GM18873 (cell line): ENCODE measurements at regions not wholly inside any gene's neighbourhood (a gene's known extent, or its start where the extent isn't known, plus 50 kb on each side); places are given as distances from the start of the nearest gene placed in this dataset.
A peak's percentile ranks its signal among the peaks of the same experiment; 100 is the strongest.

ENCODE experiments used
- ATAC-seq: cut with Tn5 transposase; IDR thresholded peaks from one replicate; pipeline ENCODE4 v1.9.1; 2021; ENCODE audit warnings: mild to moderate bottlenecking, moderate library complexity, moderate number of reproducible peaks; ENCODE audit not compliant: unreplicated experiment, low FRiP score

DNA sequence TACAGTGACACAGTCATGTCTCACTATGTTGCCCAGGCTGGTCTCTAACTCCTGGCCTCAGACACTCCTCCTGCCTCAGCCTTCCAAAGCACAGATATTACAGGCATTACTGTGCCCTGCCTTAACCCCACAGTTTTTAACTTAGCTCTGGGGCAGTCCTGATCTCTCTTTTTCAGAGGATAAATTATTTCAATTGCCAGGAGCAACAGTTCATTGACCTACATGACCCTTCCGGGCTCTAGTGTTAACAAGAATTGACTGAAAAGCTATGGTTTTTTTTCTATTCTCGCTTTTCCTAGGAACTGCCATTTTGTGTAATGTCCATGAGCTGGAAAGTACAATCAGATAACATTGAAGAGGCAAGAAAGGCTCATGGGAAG is 92.8 kb downstream of the HNRNPLL start:
- no peak for ATAC-seq

DNA sequence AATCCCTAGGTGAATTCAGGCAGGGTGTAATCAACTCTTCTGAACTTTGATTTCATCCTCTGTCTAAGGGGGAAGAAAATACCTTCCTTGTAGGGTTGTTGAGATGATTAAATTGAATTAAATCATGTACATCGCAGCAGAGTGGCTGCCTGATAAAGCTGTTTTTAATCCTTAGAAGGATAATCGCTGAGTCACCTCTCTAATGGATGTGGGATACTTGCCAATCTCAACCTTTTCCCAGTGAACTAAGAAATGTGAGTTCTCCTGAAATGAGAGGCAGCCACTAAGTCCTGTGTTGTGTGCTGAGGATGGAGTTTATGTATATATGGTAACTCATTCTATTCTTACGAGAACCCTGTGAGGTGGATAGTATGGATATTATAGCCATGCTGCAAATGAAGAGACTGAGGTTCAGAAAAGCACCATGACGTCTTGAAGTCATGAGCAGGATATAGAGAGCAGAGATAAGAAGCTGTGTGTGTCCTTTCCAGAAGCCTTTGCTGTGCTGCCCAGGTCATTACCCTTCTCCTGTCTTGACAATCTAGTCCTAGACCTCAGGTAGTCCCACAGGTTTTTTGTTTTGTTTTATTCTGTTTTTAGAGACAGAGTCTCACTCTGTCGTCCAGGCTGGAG is 93.3 kb downstream of the HNRNPLL start:
- no peak for ATAC-seq

DNA sequence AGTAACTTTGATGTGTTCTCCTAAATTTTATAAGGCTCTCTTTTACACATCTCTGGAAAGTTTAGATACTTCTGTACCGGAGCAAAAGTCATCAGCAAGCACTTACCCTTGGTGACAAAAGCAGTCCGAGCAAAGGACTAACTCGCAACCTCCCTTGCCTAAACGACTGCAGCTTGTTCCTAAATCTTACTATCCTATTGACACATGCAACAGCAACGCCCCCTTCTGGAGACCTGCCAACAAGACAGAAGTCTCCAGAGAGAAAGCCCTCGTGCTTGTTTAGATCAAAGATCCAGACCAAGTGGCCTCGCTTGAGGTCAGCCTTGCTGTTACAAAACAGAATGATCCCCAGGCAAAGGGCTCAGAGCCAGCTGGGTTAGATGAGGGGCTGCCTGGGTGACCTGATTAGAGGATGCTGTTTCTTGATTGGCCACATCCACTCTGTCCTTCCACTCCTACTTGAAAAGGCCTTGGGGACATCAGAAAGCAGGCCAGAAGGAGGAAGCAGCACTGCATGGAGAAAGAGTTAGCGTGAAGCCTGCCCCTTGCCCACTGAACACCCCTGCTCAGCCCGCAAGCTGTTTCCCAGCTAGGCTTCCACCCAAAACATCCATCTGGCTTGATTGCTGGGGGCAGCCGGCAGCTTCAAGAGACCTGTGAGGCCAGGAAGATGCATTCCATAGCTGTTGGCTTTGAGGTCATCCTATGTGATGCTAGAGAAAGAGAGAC is 94.3 kb downstream of the HNRNPLL start:
- ATAC-seq = no peak

DNA sequence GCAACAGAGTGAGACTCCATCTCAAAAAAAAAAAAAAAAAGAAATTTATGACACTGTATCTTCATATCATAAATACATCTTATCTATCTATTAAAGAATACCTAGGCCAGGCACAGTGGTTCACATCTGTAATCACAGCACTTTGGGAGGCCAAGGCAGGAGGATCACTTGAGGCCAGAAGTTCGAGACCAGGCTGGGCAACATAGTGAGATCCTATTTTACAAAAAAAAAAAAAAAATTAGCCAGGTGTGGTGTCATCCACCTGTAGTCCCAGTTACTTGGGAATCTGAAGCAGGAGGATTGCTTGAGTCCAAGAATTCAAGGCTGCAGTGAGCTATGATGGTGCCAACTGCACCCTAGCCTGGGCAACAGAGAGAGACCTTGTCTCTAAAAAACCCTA is 95.0 kb downstream of the HNRNPLL start:
- no peak for ATAC-seq

DNA sequence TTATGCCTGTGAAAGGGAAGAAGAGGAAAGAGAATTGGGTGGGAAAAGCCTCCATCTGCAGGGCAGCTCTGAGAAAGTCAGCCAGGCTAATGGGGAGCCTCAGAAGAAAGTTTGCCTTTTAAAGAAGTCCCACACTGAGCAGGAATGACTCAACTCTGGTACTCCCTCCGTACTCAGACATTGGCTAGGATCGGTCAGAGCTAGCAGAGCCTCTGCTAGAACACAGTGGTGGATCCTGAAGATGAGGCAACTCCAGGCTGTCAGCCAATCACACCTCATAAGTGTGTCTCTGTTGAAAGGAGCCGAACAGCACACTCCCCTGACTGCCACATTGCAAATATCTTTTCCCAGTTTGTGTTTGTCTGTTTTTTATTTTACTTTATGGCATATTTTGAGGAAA is 96.9 kb downstream of the HNRNPLL start:
- ATAC-seq = no peak

DNA sequence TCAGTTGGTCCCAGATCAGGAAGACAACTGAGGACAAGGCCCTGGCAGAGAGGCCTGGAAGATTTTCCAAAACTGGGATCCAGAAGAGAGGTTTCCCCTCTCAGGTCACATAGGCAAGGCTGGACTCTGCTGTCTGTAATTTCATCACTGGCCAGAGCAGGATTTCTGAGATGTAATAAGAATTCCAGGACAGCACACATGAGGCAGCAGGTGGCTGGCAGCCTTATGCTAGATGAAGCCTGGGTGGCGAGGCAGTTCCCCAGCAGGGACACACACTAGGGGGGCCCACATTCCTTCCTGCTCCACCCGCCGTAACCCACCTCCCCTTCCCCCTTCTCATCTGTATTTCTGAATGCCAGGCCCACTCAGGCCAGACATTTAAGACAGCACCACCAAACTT is 98.6 kb downstream of the HNRNPLL start:
- ATAC-seq = no peak

DNA sequence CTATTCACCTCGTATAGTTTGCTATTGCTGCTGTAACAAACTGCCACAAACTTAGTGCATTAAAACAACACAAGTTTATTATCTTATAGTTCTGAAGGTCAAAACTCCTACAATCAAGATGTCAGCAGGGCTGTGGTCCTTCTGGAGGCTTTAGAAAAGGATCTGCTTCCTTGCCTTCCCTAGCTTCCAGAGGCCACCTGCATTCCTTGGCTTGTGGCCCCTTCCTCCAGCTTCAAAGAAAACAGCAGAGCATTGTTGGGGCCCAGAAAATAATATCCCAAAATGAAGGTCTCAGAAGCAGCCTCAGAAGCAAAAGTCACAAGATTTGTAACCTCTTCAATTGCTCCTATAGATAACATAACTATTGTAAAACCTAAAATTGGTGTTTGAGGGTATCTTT is 100.6 kb downstream of the HNRNPLL start:
- ATAC-seq = no peak

DNA sequence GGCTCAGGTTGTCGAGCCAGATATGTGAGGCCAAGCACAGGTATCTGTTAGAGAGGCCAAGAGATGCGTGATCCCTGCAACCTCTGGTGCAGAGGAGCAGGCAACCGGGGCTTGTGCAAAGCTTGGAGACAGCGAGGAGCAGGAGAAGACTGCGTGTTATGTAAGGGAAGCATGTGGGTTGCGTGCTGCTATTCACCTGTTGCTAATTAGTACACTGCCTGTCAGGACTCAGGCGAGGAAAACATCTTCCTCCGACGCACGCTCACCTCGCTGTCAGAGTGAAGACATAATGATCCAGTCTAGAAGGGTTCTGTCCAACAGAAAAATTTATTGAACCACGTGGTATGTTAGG is 102.5 kb downstream of the HNRNPLL start:
- no peak for ATAC-seq

DNA sequence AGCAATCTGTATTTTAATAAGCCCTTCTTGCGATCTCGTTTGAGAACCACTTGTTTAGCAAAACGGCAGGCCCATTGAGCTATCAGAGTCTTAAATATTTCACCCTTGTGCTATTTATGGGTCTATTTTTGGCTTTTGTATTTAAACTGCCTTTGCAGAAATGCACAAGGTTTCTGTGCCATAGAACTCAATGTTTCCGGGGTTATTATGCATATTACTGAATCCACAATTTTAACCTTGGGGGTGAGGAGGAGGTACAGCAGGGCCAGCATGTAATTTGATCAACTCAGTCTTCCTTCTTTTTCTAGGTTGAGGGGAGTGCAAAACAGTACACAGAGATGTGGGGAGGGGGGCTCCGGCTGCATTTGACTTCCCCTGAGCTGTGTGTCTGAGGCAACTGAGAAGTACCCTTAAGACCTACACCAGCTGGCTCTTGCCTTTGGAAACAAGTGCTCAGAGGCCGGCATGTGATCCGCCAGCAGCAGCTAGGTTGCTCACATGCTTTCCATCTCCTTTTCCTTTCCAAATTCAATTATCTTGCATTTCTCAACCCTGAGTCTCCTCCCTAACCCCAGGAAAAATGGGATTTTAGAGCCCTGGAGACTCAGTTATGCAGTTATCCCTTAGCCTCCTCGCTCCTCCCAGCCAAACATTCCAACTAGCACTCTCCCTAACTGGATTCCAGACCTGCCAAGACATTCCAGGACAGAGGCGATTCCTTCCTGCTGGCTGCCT is 103.0 kb downstream of the HNRNPLL start:
- no peak for ATAC-seq

DNA sequence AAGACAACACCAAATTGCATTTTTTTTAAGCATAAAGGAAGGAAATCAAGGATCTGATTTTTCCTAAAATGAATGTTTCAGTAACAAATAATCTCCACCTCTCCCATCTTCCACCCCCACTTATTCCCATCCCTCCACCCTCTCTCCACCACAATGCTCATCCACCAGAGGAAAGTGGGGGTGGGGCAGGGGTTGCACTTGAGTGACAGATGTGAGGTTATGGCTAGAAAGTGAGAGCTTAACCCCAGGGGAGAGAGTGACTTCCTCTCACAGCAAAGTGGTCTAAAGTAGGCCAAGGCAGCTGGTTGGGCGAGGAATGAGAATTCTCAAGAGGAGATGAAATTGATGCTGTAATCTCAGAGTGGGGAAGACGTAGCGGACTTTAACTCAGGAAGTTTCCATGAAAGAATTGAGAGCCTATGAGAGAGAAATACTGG is 104.7 kb downstream of the HNRNPLL start:
- no peak for ATAC-seq

DNA sequence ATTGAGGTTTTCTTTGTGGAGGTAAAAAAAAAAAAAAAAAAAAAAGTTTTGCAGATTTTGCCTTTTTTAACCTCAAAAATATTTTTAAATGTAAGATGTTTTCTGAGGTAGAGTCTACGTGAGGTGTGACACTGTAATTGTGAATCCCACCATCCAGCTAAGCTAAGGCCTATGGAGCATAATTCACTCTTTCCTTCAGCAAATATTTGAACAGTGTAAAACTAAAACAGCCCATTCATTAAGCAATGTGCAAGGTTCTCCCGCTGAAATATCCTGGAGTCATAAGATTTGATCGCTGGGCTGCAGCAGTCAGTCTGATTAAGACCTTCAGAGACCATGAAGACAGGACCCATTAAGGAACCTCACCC is 105.1 kb downstream of the HNRNPLL start:
- no peak for ATAC-seq

DNA sequence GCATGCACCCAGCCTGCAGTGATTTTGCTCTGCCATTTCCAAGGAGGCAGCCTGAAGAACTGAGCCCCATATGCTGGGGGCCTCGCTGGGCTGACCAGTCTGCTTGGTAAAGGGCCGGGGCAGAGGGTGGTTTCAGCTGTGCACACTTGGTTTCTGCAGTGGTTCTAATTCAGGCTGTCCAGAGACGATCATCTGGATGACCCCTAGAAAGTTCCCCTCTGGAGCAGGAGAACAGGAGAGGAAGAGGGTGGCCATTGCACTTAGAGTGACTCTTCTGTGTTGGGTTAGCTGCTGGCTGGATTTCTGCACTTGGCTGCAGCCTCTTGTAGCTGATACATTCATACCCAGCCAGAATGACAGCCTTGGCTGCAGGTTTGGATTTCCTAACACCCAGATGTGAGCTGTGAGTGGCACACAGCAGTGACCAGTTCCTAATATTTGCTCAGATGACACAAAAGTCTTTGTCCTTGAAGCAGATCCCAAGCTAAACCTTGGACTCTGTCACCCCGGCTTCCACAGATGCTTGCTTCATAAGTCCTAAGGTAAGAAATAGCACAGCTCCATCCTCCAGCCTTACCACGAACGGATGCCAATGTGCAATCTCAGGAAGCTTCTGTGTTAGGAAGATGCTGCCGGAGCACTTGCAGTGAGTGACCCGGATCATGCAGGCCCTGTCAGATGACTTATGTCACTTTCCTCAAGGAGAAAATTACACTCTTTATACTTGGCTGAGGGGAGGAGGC is 105.6 kb downstream of the HNRNPLL start:
- ATAC-seq = no peak

DNA sequence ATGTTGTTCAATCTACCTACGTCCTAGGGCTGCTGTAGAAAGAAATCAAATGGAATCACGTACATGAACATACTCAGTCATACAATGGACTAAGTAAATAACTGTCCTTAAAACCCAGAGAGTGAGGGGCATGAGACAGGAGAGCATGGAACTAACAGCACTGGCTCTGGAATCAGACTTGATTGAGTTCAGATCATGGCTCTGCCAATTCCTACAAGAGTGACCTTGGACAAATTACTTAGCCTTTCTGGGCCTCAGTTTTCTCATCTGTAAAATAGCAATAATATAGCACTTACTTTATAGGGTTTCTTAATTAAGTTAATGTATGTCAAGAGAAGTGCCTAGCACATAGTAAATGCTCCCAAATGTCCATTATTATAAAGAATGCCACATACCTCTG is 106.8 kb downstream of the HNRNPLL start:
- ATAC-seq = no peak

DNA sequence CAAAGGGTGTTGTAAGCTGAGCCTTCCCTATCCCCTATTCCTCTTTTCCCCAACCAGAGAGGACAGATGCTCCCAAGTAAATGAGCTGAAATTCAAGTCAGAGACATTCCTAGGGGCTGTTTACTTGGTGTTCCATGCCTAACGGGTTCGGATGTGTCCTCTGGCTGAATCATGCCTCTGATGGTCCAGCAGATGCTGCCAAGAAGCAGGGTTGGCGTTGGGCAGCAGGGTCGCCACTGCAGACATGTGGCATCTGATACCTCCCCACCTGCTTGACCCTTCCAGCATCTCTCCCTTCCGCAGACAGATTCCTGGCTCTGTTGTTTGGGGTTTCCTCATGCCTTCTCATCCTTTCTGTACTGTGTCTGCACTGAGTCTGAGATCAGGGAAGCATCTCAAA is 108.3 kb downstream of the HNRNPLL start:
- ATAC-seq = no peak

DNA sequence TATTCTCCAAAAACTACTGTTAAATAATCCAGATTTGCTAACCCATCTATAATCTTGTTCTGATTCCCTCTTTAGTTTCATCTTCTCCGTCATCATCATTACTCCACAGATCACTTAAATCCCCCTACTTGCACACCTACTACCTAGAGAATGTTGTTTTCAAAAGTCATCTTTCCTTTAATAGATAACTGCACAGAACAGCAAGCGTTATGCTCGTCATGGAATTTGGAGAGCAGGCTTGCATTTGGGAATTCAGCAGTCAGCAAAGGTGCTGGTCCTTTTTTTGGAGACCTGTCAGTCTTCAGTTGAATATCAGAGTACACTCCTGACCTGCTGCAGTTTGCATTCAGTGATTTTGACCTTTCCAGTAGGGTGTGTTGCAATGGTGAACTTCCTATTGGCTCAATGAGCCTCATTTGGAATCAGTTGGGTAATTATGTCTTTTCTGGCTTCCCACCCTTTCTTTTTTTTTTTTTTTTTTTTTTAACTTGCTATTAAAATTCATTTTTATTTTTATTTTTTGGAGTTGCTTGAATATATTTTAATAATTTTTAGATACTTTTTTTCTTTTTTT is 110.6 kb downstream of the HNRNPLL start:
- ATAC-seq = no peak

DNA sequence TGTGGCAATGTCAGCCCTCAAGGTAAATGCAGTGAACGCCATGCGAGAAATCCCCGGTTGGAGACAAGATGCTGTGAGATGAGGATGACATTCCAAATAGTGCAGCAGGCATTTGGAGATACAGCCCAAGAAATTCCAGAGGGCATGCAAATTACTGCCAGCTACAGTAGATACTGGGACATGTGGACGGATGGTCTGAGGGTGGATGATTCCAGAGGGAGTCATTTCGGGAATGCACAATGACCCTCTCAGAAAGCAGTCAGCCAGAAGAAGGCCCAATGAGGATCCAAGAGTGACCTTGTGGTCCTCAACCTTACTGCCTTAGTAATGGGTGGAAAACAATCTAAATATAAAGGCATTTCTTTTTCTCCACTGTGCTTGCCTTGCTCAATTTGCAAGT is 111.3 kb downstream of the HNRNPLL start:
- no peak for ATAC-seq

DNA sequence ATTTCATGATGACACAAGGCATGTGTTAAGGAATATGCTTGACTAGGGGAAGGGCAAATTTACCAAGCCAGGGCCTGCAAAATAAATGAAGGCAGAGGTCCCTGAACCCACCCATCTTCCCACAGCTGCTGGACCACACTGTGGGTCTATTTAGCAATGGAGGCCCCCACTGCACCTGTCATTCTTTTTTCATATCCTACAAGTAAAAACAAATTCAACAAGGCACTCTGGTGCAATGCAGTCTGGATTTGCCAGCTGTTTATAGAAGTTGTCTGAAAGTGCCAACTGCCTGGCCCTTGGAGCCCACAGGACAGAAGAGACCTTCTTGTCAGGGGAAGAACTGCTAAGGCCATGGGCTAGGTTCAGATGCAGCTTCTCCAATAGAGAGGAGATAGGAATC is 112.8 kb upstream of the ATL2 start:
- ATAC-seq = no peak

DNA sequence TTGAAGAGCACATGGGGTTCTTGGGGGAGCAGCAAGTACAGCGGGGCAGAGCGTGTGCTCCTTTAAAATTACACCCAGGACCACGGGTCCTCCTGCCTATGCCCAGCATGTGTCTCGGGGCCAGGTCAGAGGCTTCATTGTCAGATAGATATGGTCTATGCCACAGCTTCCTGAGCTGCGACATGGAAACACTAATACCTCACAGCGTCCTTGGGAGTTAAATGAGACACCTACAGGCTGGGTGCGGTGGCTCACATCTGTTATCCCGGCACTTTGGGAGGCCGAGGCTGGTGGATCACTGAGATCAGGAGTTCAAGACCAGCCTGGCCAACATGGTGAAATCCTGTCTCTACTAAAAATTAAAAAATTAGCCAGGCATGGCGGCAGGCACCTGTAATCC is 110.8 kb upstream of the ATL2 start:
- ATAC-seq = no peak

DNA sequence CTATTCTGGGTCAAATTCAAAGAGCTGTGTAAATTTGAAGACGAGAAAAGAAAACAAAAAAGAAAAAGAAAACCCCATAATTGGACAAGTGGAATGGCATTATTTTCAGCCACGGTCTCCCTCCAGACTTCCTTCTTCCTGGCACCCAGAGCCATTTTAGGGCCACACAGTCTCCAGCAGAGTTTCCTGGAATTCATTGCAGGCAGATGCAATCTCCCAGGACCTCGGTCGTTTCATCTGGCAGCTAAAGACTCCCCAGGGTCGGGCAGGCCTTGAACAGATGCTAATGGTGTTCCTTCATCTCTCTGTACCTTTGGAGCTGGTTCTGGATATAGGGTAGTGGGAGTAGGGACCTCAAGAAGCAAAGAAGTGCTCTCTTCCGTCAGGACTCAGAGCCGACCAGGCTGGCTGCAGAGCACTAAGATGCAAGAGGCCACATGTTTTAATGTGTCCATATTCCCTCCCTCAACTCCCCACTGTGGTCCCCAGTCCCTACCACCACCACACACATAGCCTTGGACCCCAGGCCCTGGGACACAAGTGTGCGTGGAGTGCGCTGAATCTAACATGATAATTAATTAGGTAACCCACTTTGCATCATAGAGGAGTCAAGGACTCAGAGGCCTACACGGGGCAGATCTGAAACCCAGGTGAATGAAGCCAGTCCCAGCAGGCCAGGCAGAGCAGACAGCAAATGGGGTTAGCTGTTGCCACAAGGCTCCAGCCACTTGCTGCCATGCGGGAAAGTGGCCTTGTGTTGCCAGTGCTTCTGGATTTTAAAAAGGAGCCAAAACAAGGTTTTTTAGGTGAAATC is 109.3 kb upstream of the ATL2 start:
- ATAC-seq = no peak

DNA sequence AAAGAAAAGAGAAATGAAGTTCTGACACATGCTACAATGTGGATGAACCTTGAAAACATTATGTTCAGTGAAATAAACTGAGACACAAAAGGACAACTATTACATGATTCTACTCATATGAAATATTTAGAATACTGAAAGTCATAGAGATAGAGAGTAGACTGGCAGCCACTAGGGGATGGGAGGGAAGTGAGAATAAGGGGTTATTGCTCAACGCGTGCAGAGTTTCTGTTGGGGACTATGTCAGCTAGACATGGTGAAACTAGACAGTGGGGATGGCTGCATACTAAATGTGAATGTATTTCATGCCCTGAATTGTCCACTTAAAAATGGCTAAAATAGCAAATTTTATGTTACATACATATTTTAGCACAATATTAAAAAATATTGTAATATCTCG is 108.7 kb upstream of the ATL2 start:
- peak; percentile 76 for ATAC-seq
